Upper lobe of left lung (tissue), 6 donors: ENCODE measurements at regions not wholly inside any gene's neighbourhood (a gene's known extent, or its start where the extent isn't known, plus 50 kb on each side); places are given as distances from the start of the nearest gene placed in this dataset.

ENCODE experiments used
- ATAC-seq, 2 donors: fragments of 200-7000 bp; cut with Tn5 transposase; one replicate each; pipeline ENCODE4 v1.9.1; 2022; ENCODE audit warnings: mild to moderate bottlenecking in 2 of 2, moderate library complexity in 2 of 2; ENCODE audit not compliant: low FRiP score in 2 of 2
- DNase-seq, 2 donors: peaks; one replicate each; pipeline ENCODE4 v3.0.0-alpha.2; 2019 to 2020
- H3K27ac ChIP-seq, 4 donors: fragments of 200-600 bp; sonication (generic); one replicate each; pipeline ENCODE4 v1.5.1; 2016 to 2019
- H3K27me3 ChIP-seq, 4 donors: fragments of 200-600 bp; sonication (generic); one replicate each; pipeline ENCODE4 v1.5.1; 2017 to 2019
- H3K36me3 ChIP-seq, 4 donors: fragments of 200-600 bp; sonication (generic); one replicate each; pipeline ENCODE4 v1.5.1; 2016 to 2019
- H3K4me1 ChIP-seq, 4 donors: fragments of 200-600 bp; sonication (generic); one replicate each; pipeline ENCODE4 v1.5.1; 2018 to 2019
- H3K4me3 ChIP-seq, 4 donors: fragments of 200-600 bp; sonication (generic); one replicate each; pipeline ENCODE4 v1.5.1; 2017 to 2019; ENCODE audit warnings: mild to moderate bottlenecking in 2 of 4, moderate library complexity in 1 of 4
- H3K9me3 ChIP-seq, 4 donors: fragments of 200-600 bp; sonication (generic); one replicate each; pipeline ENCODE4 v1.5.1; 2018 to 2019
- CTCF ChIP-seq, 6 experiments: fragments of 450-650 bp in 4 of 6; fragments of 200-600 bp in 2 of 6; sonication (generic) in 2 of 6; IDR thresholded peaks; one replicate each; pipeline ENCODE4 v1.5.1; 2016 to 2019; ENCODE audit warnings: antibody characterized with exemption in 6 of 6
- EP300 ChIP-seq, 4 donors: sonication (generic); formaldehyde crosslinking; IDR thresholded peaks; one replicate each; pipeline ENCODE4 v1.5.1; 2017; ENCODE audit warnings: antibody characterized with exemption in 4 of 4, control low read depth in 2 of 4
- POLR2A ChIP-seq, 4 donors: fragments of 450-650 bp; IDR thresholded peaks; one replicate each; pipeline ENCODE4 v1.5.1; 2016 to 2017; ENCODE audit warnings: antibody characterized with exemption in 4 of 4, mild to moderate bottlenecking in 2 of 4
- POLR2AphosphoS5 ChIP-seq, 2 donors: sonication (generic); formaldehyde crosslinking; IDR thresholded peaks; one replicate each; pipeline ENCODE4 v1.5.1; 2017; ENCODE audit warnings: antibody characterized with exemption in 2 of 2
- WGBS, 2 donors: methylation state at CpG; one replicate each; pipeline ENCODE4 v1.1.5; 2017 to 2018; 5-methylcytosine and 5-hydroxymethylcytosine counted together
- donor health status: DM: no; HTN: no; CAD: no; lungs with moderate emphysema.
- donor health status: DM: no; HTN: yes; CAD: no; lungs with severe emphysema.

- no peaks in the 10 kb centered on the region for H3K36me3 ChIP-seq
- DNase-seq (no peak), ATAC-seq (no peak)
- H3K4me1 ChIP-seq: peaks cover 24 to 34% (median 27%) of the 10 kb centered on the region in 4 donors
- H3K4me3 ChIP-seq: no peak overlapping the region
- no peak for TF ChIP-seq POLR2AphosphoS5 (IDR thresholded peaks at IDR 0.05)
- TF ChIP-seq POLR2A (IDR thresholded peaks at IDR 0.05): no peak
- TF ChIP-seq EP300 (IDR thresholded peaks at IDR 0.05): no peak
- no peak for TF ChIP-seq CTCF (IDR thresholded peaks at IDR 0.05)
- no peaks in the 10 kb centered on the region for H3K9me3 ChIP-seq
- H3K27ac ChIP-seq: peak overlapping the region; percentile 69 to 89 (median 82)
- no peaks in the 10 kb centered on the region for H3K27me3 ChIP-seq
- WGBS, 2 donors: 94 to 96% methylated on average over 6 of the region's 6 CpGs
Observed at GRCh38 chr5:67266654-67267350, 70.2 kb upstream of the CD180 start.

GRCh38 chr5:67265951-67266350 lies 69.4 kb upstream of the CD180 start:
- no peak for DNase-seq
- no peak for ATAC-seq
- Histone ChIP-seq H3K4me1 (peaks cover 24 to 34% (median 27%) of the 10 kb centered on the region in 4 donors), H3K4me3 (no peak overlapping the region), H3K27me3 (no peaks in the 10 kb centered on the region), H3K9me3 (no peaks in the 10 kb centered on the region), H3K27ac (no peak overlapping the region), H3K36me3 (no peaks in the 10 kb centered on the region)
- WGBS, 2 donors: 82 to 89% methylated on average over 1 of the region's 1 CpG
- TF ChIP-seq EP300 (IDR thresholded peaks at IDR 0.05): no peak
- no peak for TF ChIP-seq POLR2AphosphoS5 (IDR thresholded peaks at IDR 0.05)
- TF ChIP-seq POLR2A (IDR thresholded peaks at IDR 0.05): no peak
- TF ChIP-seq CTCF (IDR thresholded peaks at IDR 0.05): no peak

- H3K36me3 ChIP-seq: no peaks in the 10 kb centered on the region
- H3K4me1 ChIP-seq: peaks cover 13 to 16% (median 15%) of the 10 kb centered on the region in 4 donors
- H3K27ac ChIP-seq: no peak overlapping the region
- 88 to 95% methylated on average over 4 of the region's 4 CpGs for WGBS, 2 donors
- no peak for TF ChIP-seq POLR2AphosphoS5 (IDR thresholded peaks at IDR 0.05)
- no peak for TF ChIP-seq POLR2A (IDR thresholded peaks at IDR 0.05)
- no peak for TF ChIP-seq CTCF (IDR thresholded peaks at IDR 0.05)
- no peak for TF ChIP-seq EP300 (IDR thresholded peaks at IDR 0.05)
- no peaks in the 10 kb centered on the region for H3K27me3 ChIP-seq
- no peak for ATAC-seq
- no peaks in the 10 kb centered on the region for H3K9me3 ChIP-seq
- H3K4me3 ChIP-seq: no peak overlapping the region
- no peak for DNase-seq
Observed at GRCh38 chr5:67263656-67264408, 67.2 kb upstream of the CD180 start.

GRCh38 chr5:67262956-67263355 lies 66.4 kb upstream of the CD180 start:
- no peak overlapping the region for H3K4me3 ChIP-seq
- ATAC-seq: no peak
- DNase-seq: no peak
- TF ChIP-seq EP300 (IDR thresholded peaks at IDR 0.05): no peak
- H3K27me3 ChIP-seq: no peaks in the 10 kb centered on the region
- H3K36me3 ChIP-seq: no peaks in the 10 kb centered on the region
- H3K4me1 ChIP-seq: peaks cover 4 to 10% (median 7%) of the 10 kb centered on the region in 4 donors
- no peaks in the 10 kb centered on the region for H3K9me3 ChIP-seq
- no peak overlapping the region for H3K27ac ChIP-seq

- no peak for TF ChIP-seq POLR2A (IDR thresholded peaks at IDR 0.05)
- TF ChIP-seq POLR2AphosphoS5 (IDR thresholded peaks at IDR 0.05): no peak
- TF ChIP-seq CTCF (IDR thresholded peaks at IDR 0.05): no peak
- peak in 1 of 4 donors; percentile 45 for TF ChIP-seq EP300 (IDR thresholded peaks at IDR 0.05)
- H3K4me1 ChIP-seq: peaks cover 0 to 10% (median 4%) of the 10 kb centered on the region in 4 donors
- WGBS, 2 donors: 65 to 87% methylated on average over 5 of the region's 5 CpGs
- ATAC-seq (no peak), DNase-seq (no peak)
- H3K36me3 ChIP-seq: no peaks in the 10 kb centered on the region
- no peak overlapping the region for H3K27ac ChIP-seq
- no peak overlapping the region for H3K4me3 ChIP-seq
- no peaks in the 10 kb centered on the region for H3K9me3 ChIP-seq
- no peaks in the 10 kb centered on the region for H3K27me3 ChIP-seq
Observed at GRCh38 chr5:67262206-67262605, 65.6 kb upstream of the CD180 start.
